ENCODE measurements at regions not wholly inside any gene's neighbourhood (a gene's known extent, or its start where the extent isn't known, plus 50 kb on each side); places are given as distances from the start of the nearest gene placed in this dataset.

DNA sequence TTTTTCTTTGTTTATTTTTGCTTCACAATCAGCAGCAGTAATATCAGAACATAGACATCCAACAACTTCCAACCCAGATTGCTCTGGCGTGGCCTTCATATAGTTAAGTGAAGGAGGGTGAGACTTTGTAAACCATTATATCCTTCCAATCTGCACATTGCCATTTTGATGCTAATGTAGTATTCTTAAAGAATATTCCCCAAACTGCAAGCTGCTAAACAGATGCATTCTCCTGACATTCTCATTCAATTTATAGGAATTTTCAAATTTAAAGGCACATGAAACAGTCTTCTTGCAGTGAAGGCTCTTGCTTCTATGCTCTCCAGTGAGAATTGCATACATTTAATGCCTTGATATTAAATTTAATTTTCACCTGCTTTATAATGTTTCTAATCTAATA, 181.2 kb upstream of the EDIL3 start:
- Histone ChIP-seq H3K27me3 (ENCODE audit: insufficient read depth, low read length) (no peaks in the 10 kb centered on the region), H2AFZ (ENCODE audit: low read length) (no peak overlapping the region), H3K79me1 (ENCODE audit: insufficient read depth, low read depth, low read length, poor library complexity, severe bottlenecking) (no peaks in the 10 kb centered on the region), H3K14ac (ENCODE audit: insufficient read depth, low read length) (no peak overlapping the region), H3K56ac (ENCODE audit: insufficient read length, low read depth, low read length) (no peak overlapping the region), H4K8ac (replicated peaks; ENCODE audit: insufficient read length, low read depth, low read length) (no peak overlapping the region), H3K9me3 (ENCODE audit: control insufficient read depth, low read depth, low read length) (no peaks in the 10 kb centered on the region), H2BK5ac (ENCODE audit: insufficient read length, low read length) (no peak overlapping the region), H4K20me1 (ENCODE audit: control insufficient read depth, insufficient read depth, insufficient read length) (no peaks in the 10 kb centered on the region), H4K5ac (ENCODE audit: insufficient read length, low read depth, low read length) (no peak overlapping the region), H3K23me2 (ENCODE audit: insufficient read length, low read depth, low read length, poor library complexity, severe bottlenecking) (no peaks in the 10 kb centered on the region), H3K4me2 (ENCODE audit: insufficient read depth, insufficient read length, low read length) (peak overlapping the region; percentile 29), H2BK15ac (ENCODE audit: low read depth, low read length) (no peak overlapping the region), H3K27ac (ENCODE audit: insufficient read length, low read depth, low read length) (no peak overlapping the region), H2BK120ac (ENCODE audit: low read depth, low read length, poor library complexity, severe bottlenecking) (no peak overlapping the region), H3K4ac (ENCODE audit: low read depth, low read length) (no peak overlapping the region), H3T11ph (ENCODE audit: low read length) (no peak overlapping the region), H3K18ac (ENCODE audit: insufficient read length, low read depth, low read length) (no peak overlapping the region), H4K91ac (ENCODE audit: insufficient read length, low read depth, low read length) (no peak overlapping the region), H2BK12ac (ENCODE audit: insufficient read length, low read depth, low read length) (no peak overlapping the region), H2BK20ac (ENCODE audit: low read depth, low read length, poor library complexity, severe bottlenecking) (no peak overlapping the region), H2AK5ac (ENCODE audit: insufficient read length, low read length) (no peak overlapping the region), H3K9ac (ENCODE audit: extremely low read depth, insufficient read length, low read length) (no peak overlapping the region), H3K4me1 (ENCODE audit: insufficient read depth, low read length) (peaks cover 16% of the 10 kb centered on the region), H3K79me2 (ENCODE audit: insufficient read depth, low read length) (no peaks in the 10 kb centered on the region), H3K23ac (ENCODE audit: insufficient read length, low read depth, low read length) (no peak overlapping the region)
- Mint-ChIP-seq H3K27me3 (ENCODE audit: low read depth) (no peaks in the 10 kb centered on the region), H3K4me1 (peaks cover 39 to 49% of the 10 kb centered on the region in 2 experiments), H3K9me3 (peaks cover 0 to 4% of the 10 kb centered on the region in 2 experiments; a peak in 1 of 5 replicates), H3K4me3 (no peak overlapping the region), H3K27ac (peak overlapping the region; percentile 36 to 94 (median 90); a peak in 6 of 7 replicates), H3K36me3 (ENCODE audit: insufficient read depth in 1 of 3, low read depth in 3 of 3) (peaks cover 0 to 4% (median 3%) of the 10 kb centered on the region in 3 experiments; a peak in 3 of 7 replicates)
- no peak for DNase-seq
- no CpG with 5 or more reads among the region's 1 CpG for WGBS (ENCODE audit: extremely low coverage, insufficient read length, low lambda C conversion rate)
- TF ChIP-seq, protein P1, sequence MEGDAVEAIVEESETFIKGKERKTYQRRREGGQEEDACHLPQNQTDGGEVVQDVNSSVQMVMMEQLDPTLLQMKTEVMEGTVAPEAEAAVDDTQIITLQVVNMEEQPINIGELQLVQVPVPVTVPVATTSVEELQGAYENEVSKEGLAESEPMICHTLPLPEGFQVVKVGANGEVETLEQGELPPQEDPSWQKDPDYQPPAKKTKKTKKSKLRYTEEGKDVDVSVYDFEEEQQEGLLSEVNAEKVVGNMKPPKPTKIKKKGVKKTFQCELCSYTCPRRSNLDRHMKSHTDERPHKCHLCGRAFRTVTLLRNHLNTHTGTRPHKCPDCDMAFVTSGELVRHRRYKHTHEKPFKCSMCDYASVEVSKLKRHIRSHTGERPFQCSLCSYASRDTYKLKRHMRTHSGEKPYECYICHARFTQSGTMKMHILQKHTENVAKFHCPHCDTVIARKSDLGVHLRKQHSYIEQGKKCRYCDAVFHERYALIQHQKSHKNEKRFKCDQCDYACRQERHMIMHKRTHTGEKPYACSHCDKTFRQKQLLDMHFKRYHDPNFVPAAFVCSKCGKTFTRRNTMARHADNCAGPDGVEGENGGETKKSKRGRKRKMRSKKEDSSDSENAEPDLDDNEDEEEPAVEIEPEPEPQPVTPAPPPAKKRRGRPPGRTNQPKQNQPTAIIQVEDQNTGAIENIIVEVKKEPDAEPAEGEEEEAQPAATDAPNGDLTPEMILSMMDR (conservative IDR thresholded peaks at IDR 0.05): no peak
